Effector CD4-positive, alpha-beta T cell (primary cell): ENCODE measurements at regions not wholly inside any gene's neighbourhood (a gene's known extent, or its start where the extent isn't known, plus 50 kb on each side); places are given as distances from the start of the nearest gene placed in this dataset.

Experiments
- DNase-seq: peaks from one replicate; pipeline ENCODE4 v3.0.0-alpha.2; 2020

- DNase-seq: no peak
Measured at GRCh38 chr1:195495720-195496635, 1112.3 kb downstream of the KCNT2 start.

GRCh38 chr1:195482137-195482536 lies 1126.1 kb downstream of the KCNT2 start:
- no peak for DNase-seq

DNA sequence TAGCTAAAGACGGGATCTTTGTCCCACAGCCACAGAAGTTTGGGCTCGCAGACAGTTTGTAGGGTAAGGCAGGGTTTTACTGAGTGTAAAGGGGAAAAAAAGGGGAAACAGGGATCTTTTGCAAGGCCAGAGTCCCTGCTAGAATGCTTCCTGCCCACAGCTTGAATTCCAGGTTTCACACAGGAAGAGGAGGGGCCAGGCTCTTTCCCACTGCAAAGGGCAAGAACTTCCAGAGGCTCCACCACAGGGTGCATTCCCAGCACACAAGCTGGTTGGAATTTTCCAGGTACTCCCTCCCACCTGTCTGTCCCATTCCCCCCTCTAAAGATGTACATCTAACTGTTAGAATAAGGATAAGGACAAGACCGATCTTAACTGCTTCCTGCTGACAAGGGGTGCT lies 1126.9 kb downstream of the KCNT2 start:
- DNase-seq: no peak

GRCh38 chr1:195475568-195475967 lies 1132.7 kb downstream of the KCNT2 start:
- no peak for DNase-seq

- no peak for DNase-seq
Measured at GRCh38 chr1:195472291-195472690, 1135.9 kb downstream of the KCNT2 start.

DNA sequence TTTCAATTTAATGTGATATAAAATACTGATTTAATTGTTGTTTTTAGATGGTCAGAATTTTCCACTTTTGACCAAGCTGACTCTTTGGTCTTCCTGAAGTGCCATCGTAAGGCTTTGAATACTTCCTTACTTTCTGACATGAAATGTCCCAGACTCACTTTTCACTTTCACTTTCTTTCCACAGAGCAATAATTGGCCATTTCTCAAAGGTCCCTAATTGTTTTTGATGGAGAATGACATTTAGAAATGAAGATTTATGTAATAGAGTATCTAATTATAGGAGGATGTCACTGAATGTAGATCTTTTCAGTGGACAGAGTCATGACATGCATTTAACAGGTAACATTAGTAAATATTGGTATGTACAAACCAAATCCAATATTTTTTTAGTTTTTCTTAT lies 1141.6 kb downstream of the KCNT2 start:
- no peak for DNase-seq

- DNase-seq: no peak
Measured at GRCh38 chr1:195462646-195463045, 1145.6 kb downstream of the KCNT2 start.

DNA sequence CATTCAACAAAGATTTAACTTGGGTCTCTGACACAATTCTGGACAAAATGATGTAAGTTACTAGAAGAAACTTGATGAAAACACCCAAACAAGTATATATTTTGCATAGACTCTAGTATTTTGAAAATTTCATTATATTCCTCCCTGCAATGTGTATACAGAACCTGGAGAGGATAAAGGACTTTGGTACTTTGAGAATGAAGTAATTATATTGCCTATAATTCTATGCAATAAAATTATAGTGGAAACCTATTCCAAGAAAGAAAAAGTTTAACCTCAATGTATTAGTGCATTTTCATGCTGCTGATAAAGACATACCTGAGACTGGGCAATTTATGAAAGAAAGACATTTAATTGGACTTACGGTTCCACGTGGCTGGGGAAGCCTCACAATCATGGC lies 1146.1 kb downstream of the KCNT2 start:
- DNase-seq: no peak

- no peak for DNase-seq
Measured at GRCh38 chr1:195458365-195458764, 1149.9 kb downstream of the KCNT2 start.

- DNase-seq: no peak
Measured at GRCh38 chr1:195450794-195451193, 1157.4 kb downstream of the KCNT2 start.

GRCh38 chr1:195439661-195440060 lies 1168.6 kb downstream of the KCNT2 start:
- DNase-seq: no peak

DNA sequence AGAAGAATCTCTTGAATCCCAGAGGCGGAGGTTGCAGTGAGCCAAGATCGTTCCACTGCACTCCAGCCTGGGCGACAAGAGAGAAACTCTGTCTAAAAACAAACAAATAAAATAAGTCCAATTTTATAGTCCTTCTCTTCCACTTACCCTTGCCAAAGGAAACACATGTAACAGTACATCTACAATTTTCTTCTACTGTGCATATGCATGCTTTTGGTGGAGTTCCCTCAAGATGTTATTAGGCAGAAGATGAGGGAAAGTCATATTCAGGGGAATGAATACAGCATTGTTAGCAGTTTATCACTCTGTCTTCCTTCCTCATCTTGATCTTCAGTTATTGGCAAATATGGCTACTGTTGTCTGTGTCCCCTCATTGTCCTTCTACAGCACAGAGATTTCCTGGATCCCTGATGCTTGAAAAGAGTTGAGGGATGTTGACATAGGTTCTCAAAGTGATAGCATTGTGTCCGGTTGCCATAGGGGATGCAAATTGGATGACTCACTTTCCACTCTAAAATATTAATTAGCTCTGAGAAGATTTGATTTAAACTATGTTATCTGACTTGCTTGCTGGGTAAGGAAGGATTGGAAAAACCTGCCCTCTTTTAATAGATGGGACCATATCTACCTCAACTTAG lies 1173.6 kb downstream of the KCNT2 start:
- DNase-seq: no peak

- DNase-seq: no peak
Measured at GRCh38 chr1:195430826-195431225, 1177.4 kb downstream of the KCNT2 start.

DNA sequence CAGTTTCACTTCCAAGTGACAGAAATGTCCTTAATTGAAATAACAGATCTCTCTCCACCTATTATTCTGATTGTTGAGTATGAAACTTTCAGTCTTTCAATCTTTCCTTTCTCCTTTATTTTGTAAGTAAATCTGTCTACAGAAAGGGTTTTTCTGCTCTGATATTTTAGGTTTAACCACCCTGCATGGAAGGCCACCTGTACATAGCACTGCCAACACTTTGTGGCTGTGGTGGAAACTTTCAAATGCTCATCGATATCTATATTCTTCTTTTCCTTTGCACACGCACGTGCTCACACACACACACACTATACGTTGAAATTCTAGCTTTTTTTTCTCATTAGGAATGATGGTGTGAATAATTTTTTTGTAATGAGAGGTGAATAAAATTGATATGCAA lies 1179.3 kb downstream of the KCNT2 start:
- no peak for DNase-seq

- no peak for DNase-seq
Measured at GRCh38 chr1:195415584-195415983, 1192.7 kb downstream of the KCNT2 start.

- DNase-seq: no peak
Measured at GRCh38 chr1:195394567-195394966, 1213.7 kb downstream of the KCNT2 start.

GRCh38 chr1:195376190-195376589 lies 1232.0 kb downstream of the KCNT2 start:
- DNase-seq: no peak

GRCh38 chr1:195373856-195374255 lies 1234.4 kb downstream of the KCNT2 start:
- no peak for DNase-seq

DNA sequence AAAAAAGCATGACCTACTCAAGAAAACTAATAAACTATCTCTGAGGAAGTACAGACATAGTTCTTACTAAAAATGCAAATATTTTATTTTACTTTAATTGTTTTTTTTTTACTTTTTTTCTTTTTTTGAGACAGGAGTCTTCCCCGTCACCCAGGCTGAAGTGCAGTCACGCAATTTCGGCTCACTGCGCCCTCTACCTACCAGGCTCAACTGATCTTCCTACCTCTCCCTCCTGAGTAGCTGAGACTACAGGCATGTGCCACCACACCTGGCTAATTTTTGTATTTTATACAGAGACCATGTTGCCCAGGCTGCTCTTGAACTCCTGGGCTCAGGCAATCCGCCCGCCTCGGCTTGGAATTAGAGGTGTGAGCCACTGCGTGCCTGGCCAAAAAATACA lies 1263.1 kb downstream of the KCNT2 start:
- no peak for DNase-seq

- DNase-seq: no peak
Measured at GRCh38 chr1:195337646-195338045, 1270.6 kb downstream of the KCNT2 start.

GRCh38 chr1:195336812-195337211 lies 1271.4 kb downstream of the KCNT2 start:
- no peak for DNase-seq

GRCh38 chr1:195335541-195335940 lies 1272.7 kb downstream of the KCNT2 start:
- DNase-seq: no peak

DNA sequence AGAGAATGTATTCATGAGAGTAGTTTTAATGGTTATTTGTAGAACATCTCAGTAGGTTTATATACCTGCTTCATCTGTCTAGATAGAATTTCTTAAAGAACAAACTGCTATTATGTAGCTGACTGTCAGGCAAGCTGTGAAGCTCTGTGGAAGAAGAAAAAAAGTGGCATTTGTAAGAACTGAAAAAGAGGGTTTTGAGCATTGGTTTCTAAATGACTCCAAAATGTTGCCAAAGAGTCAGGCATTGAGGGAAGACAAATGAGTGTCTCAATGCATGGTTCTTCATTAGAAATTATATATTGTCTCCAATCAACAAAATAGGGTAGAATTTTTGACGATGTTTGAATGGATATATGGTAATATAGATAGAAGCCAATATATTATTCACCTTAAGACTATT lies 1276.1 kb downstream of the KCNT2 start:
- no peak for DNase-seq

DNA sequence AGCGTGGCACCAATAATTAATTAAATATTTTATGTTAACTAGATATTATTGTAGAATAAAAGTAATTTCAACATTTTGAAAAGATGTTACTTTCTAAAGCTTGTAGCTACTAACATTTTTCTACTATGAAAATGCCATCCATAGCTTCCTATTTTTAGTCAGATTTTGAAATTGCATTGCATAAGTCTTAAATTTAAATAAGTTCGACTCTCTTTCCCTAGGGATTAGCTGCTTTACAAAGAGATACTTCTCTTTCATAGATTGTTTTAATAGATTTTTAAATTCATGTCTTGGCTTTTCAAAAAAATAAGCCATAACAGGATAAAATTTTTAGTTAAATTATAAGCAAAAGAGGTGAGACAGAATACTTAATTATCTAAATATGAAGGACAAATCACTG lies 1279.6 kb downstream of the KCNT2 start:
- DNase-seq: no peak
